AG09309 (cell line): ENCODE measurements at regions not wholly inside any gene's neighbourhood (a gene's known extent, or its start where the extent isn't known, plus 50 kb on each side); places are given as distances from the start of the nearest gene placed in this dataset.

Experiments used
- DNase-seq: peaks from one replicate; pipeline ENCODE4 v3.0.0-alpha.2; 2010; ENCODE audit warnings: low read depth
- H3K4me3 ChIP-seq: 2 replicates; pipeline ENCODE4 v1.5.1; 2011; ENCODE audit warnings: mild to moderate bottlenecking, low read depth, low read length, moderate library complexity; ENCODE audit not compliant: control insufficient read depth
- CTCF ChIP-seq: IDR thresholded peaks from 2 replicates; pipeline ENCODE4 v1.5.1; 2011; ENCODE audit warnings: mild to moderate bottlenecking, low read depth, low read length, inconsistent platforms; ENCODE audit not compliant: insufficient read depth, control insufficient read depth; ENCODE audit errors: missing control alignments

GRCh38 chr11:69364921-69365320, 71.0 kb downstream of the MYEOV start:
- DNase-seq, result no peak
- H3K4me3 ChIP-seq, result no peak overlapping the region
- no peak for TF ChIP-seq CTCF

GRCh38 chr11:69365558-69365957, 71.6 kb downstream of the MYEOV start:
- no peak for TF ChIP-seq CTCF
- H3K4me3 ChIP-seq, result no peak overlapping the region
- no peak for DNase-seq

- H3K4me3 ChIP-seq, result no peak overlapping the region
- TF ChIP-seq CTCF, result no peak
These were observed 72.6 kb downstream of the MYEOV start for GRCh38 chr11:69366591-69366990.

GRCh38 chr11:69367211-69367964, 73.4 kb downstream of the MYEOV start:
- no peak overlapping the region for H3K4me3 ChIP-seq
- no peak for DNase-seq
- no peak for TF ChIP-seq CTCF

More at GRCh38 chr11:69366591-69366990, 72.6 kb downstream of the MYEOV start:
- no peak for DNase-seq

- TF ChIP-seq CTCF, result no peak
- no peak overlapping the region for H3K4me3 ChIP-seq
- no peak for DNase-seq
These were observed 74.3 kb downstream of the MYEOV start for GRCh38 chr11:69368119-69368880.

- H3K4me3 ChIP-seq, result no peak overlapping the region
- DNase-seq, result no peak
- TF ChIP-seq CTCF, result no peak
These were observed 75.4 kb downstream of the MYEOV start for GRCh38 chr11:69369210-69369825.
